T-helper 2 cell treated with Interferon-gamma antibody and Interleukin-4, amounts not matched to agents 100 ng/mL and 5 ng/mL, for 36 hours (primary cell): ENCODE measurements at regions not wholly inside any gene's neighbourhood (a gene's known extent, or its start where the extent isn't known, plus 50 kb on each side); places are given as distances from the start of the nearest gene placed in this dataset.

Experiments
- intact Hi-C: fragments of 100-400 bp; cut with micrococcal nuclease; formaldehyde crosslinking; loops from one replicate; pipeline ENCODE4 v1.15.1; 2023

DNA sequence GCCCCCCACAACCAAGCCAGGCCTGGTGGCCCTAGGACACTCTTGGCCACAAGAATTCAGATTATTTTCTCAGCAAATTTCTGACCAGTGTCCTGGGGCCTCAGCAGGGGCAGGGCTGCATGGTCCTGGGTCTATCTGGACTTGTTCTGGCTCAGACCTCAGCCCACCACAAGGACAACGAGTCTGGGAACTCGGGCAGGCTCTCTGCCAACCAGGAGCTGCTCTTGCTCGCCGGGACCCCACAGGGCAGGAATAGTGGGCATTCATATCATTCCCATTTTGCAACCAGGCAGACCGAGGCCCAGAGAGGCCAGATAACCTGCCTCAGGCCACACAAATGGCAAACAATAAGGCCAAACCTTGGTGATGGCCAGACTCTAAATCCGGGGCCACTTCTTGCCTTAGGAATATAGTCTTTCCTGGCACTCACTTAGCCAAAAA lies 75.4 kb upstream of the WNT7B start:
- intact Hi-C loops = no loop called here

DNA sequence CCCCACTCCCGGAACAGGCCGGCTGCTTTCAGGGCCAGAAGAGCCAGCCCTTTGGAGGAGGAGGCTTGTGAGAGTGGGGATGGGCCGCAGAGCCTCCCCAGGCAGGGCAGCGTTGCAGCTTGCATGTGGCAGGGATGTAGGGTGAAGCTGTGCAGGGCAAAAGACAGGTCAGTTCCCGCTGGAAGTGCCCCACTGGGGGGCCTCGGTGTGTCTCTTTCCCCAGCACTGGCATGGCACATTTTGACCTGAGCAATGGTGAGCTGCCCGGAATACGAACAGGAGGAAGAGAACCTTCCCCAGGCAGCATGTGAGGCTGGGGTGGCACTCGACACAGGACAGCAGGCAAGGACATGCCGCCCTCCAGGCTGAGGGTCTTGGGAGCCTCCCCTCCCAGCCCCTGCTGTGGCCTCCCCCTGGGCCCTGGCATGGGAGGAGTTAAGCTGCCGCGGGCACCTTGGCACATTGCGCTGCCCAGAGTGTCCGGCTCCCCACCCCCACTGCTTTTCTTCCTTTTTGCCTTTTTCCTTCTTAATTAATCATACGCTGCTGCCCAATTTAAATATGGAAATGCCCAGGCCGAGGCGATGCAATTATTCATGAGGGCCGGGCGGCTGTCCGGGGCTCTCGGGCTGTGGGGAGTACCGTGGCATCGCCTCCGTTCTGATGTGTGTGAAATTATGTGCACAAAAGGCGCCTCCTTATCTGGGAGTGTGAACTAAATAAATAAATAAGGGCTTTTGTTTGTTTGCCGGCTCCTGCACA lies 76.0 kb upstream of the WNT7B start:
- intact Hi-C loops = no loop called here

- intact Hi-C loops = loop anchor here (1.0 kb wide), 1 partner anchor 17 kb away; no protein-coding TSS in a partner anchor
These were observed 76.7 kb upstream of the WNT7B start for GRCh38 chr22:46053563-46054090.

DNA sequence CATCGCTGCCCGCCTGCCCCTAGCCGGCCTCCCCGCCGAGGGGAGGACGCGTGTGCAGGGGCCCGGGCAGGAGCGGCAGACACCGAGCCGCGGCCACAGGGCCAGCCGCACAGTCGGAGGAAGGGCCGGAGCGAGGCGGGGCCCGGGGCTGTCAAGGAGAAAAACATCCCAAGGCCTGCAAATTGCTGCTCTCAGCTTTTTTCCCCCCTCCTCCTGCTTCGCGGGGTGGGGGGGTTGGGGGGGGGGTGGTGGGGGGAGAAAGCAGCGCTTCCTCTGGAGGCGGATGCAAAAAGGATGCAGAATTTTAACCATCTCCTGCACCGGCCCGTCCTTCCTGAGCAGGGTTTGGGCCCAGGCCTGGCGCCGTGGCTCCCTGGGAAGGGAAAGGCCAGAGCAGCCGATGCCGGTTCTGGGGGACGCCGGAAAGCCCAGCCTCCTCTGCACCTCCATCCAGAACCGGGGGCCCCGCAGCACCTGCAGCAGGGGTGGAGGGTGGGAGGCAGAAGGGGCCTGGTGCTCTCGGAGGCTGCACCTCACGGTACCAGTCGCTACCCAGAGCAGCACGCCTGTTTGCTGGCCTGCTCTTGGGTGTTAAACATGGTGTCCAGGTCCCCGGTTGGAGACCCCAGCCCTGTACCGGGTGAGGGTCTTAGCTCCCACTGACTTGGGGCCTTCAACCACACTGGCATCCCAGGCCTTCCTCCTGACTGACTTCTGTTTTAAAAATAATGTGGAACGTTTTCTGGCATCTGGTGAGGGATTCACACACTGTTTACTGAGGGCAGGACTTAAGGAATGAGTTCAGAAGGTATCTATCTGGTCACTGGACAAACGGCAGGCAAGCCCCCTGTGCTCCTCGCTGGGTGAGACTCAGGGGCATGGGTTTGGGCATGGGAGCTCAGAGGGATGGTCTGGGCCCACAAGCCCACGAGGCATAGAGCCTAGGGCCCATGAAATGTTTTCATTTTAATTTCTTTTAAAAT lies 77.4 kb upstream of the WNT7B start:
- intact Hi-C loops = loop anchor here (1.0 kb wide), 1 partner anchor 18 kb away; no protein-coding TSS in a partner anchor

DNA sequence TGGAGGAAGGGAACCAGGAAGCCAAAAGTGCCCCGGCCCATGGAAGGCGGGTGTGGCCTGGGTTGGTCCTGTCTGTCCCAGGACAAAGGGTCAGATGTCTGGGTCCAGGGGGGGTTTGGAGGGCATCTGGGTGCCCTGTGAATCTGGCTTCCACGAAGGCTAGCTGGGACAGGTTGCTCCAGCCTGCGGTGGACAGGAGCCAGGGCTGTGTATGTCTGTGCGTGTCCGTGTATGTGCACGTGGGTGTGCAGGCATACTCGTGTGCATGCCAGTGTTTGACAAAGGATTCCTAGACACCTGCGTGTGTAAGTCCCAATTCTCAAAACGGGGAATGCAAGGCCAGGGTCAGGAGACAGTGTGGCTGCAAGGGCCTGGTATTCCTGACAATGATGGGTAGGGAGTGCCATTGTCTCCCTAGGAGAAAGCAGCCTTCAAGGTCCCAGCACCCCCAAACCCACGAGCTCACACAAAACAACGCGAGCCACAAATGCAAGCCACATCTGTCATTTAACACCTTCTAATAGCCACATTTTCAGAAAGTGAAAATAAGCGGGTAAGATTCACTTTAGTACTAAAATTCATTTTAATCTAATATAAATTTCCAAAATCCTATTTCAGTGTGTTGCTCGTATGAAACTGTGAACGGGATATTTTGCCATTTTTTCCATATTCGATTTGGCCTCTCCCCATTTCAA lies 78.4 kb upstream of the WNT7B start:
- intact Hi-C loops = no loop called here

DNA sequence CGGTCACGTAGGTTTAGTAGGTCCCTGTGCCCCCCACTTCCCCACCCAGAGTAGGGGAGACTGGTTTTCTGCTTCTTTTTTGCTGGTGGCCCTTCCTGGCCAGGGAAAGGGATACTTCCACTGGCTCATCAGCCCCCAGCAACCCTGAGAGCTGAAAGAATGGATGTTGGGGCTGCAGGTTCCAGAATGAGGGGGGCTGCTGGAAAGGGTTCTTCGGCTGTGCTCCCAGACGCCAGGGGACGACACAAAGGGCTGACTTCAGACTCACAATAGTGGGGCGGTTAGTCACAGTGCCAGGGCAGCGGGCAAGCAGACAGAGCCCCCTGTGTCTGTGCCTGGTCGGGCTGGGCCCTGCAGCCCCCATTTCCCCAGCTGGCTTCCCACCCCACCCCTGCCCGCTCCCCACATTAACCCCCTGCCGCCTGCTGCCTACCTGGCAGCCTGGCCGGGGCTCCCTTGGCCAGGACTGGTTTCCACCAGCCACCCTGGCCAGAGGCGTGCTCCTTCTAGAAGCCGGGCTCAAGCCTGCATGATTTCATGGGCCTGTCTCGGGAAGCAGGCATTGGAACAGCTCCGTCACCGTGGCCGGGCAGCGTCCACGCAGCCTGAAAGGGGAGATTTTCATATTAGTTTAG lies 79.1 kb upstream of the WNT7B start:
- intact Hi-C loops = no loop called here

- intact Hi-C loops = no loop called here
These were observed 79.7 kb upstream of the WNT7B start for GRCh38 chr22:46056546-46057245.

GRCh38 chr22:46057246-46058090 lies 80.5 kb upstream of the WNT7B start:
- intact Hi-C loops = loop anchor here (1.0 kb wide), 1 partner anchor 12 kb away; no protein-coding TSS in a partner anchor

- intact Hi-C loops = loop anchor here (1.0 kb wide), 1 partner anchor 11 kb away; no protein-coding TSS in a partner anchor
These were observed 81.1 kb upstream of the WNT7B start for GRCh38 chr22:46058091-46058420.

GRCh38 chr22:46058591-46059519 lies 81.9 kb upstream of the WNT7B start:
- intact Hi-C loops = loop anchor here (1.0 kb wide), 1 partner anchor 10 kb away; no protein-coding TSS in a partner anchor

GRCh38 chr22:46060292-46061123 lies 83.5 kb upstream of the WNT7B start:
- intact Hi-C loops = no loop called here

DNA sequence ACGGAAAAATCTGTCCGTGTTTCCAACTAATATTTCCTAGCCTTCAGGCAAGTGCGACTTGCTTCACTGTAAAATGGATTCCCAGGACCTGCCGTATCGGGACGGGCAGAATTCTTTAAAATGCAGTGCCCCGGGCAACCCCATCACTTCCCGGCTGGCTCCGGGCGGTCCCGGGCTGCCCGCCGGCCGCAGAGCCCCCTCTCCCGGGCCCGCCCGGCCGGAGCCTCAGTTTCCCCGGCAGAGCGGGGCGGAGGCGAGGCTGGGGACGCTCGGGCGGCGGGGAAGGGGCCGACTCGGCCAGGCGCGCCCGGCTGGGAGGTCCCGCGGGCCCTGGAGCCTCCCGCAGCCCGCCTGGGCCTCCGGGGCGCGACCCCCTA lies 84.2 kb upstream of the WNT7B start:
- intact Hi-C loops = no loop called here

- intact Hi-C loops = no loop called here
These were observed 84.7 kb upstream of the WNT7B start for GRCh38 chr22:46061501-46062231.

GRCh38 chr22:46062232-46062615 lies 85.3 kb upstream of the WNT7B start:
- intact Hi-C loops = no loop called here

DNA sequence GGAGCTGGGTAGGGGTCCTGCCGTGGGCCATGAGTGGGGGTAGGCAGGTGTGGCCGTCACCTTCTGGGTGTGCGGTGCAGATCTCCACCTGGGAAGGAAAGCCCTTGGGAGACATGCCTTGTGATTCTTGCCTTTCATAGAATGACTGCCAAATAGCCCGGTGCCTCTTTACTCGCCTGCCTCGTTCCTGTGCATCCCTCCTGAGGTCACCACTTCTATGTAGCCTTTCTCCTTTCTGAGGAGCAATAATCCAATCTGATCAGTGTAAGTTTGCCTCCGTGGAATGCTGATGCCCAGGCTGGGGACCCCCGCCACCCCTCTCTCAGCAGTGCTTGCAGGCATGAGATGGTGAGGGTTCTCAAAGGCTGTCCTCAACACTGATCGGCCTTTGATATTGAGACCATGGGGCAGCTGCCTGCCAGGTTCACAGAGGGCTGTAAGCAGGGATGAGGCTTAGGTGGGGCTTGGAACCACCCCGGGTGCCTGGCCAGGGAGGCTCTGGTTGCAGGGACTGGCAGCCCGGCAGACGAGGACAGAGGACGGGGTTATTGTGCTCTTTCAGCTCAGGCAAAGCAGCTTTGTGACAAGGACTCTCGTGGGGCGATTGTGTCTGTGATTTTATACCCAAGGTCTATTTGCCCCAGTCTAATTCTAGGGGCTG lies 86.1 kb upstream of the WNT7B start:
- intact Hi-C loops = no loop called here

- intact Hi-C loops = no loop called here
These were observed 86.5 kb upstream of the PPARA start for GRCh38 chr22:46063846-46064227.
